ENCODE measurements at regions not wholly inside any gene's neighbourhood (a gene's known extent, or its start where the extent isn't known, plus 50 kb on each side); places are given as distances from the start of the nearest gene placed in this dataset.

DNA sequence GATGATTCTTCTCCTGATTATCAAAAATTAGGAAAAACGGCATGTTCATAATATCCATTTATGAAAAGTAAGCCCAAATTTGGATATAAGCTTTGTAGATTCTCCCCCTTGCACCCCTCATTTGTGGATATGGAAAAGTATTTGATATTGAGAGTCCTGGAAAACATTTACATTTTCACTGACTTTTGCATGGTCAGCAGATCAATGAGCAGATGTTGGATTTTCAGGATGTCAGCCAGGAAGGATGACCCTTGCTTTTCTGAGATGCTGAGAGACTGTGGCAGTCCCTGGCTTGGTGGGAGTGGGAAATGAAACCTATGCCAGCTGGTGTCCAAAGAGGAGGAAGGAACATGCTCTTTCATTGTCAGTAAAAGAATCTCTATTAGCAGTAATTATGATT, 410.8 kb downstream of the DMAC1 start:
- no peaks in the 10 kb centered on the region for H3K9me3 Mint-ChIP-seq
- H3K4me3 Mint-ChIP-seq = no peak overlapping the region
- no peak overlapping the region for H3K27ac Mint-ChIP-seq
- H3K4me1 Mint-ChIP-seq = no peaks in the 10 kb centered on the region
- peaks cover 17% of the 10 kb centered on the region for H3K27me3 Mint-ChIP-seq
- no peaks in the 10 kb centered on the region for H3K36me3 Mint-ChIP-seq
- no peak for DNase-seq

GRCh38 chr9:7387840-7388239, 411.7 kb downstream of the DMAC1 start:
- Mint-ChIP-seq H3K36me3 (no peaks in the 10 kb centered on the region), H3K4me1 (no peaks in the 10 kb centered on the region), H3K9me3 (no peaks in the 10 kb centered on the region), H3K27ac (no peak overlapping the region), H3K27me3 (peaks cover 14% of the 10 kb centered on the region), H3K4me3 (no peak overlapping the region)
- no peak for DNase-seq

DNA sequence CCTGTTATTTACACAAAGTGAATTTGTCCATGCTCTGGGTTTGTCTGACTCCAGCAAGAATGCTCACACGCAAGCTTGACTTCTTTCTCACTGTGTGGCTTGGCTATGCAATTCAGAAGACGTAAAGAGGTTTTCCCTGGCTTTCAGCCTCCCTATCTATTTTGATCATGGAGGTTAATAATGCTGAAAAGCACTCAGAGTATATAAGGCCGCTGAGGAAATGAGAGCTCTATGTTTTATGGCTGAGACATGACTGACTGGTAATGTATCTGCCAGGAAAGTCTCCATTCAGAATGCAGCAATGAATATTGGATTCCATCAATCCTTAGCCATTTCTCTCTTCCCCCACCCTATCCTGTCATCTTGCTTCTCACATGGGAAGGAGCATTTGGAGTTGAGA, 417.3 kb downstream of the DMAC1 start:
- DNase-seq = no peak
- Mint-ChIP-seq H3K27ac (no peak overlapping the region), H3K4me1 (no peaks in the 10 kb centered on the region), H3K4me3 (no peak overlapping the region), H3K36me3 (no peaks in the 10 kb centered on the region), H3K9me3 (no peaks in the 10 kb centered on the region), H3K27me3 (peaks cover 28% of the 10 kb centered on the region)

DNA sequence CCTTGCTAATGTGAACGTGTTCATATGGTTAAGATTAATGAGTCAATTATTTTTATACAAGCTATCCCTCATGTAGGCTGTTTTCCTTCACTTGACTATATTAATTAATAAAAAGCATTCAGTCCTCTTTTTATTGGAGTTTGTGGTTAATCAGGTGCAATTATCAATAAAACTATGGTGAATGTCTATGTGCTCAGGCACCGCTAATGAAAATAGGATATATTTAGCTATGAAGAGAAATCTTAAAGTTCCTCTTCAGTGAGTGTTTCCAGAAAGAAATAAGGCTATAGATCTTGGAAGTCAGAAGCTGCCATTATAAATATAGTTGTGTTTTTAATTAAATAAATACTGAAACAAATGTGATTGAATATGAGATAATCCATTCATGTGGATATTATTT, 422.1 kb downstream of the DMAC1 start:
- Mint-ChIP-seq H3K4me3 (no peak overlapping the region), H3K27me3 (peaks cover 18% of the 10 kb centered on the region), H3K4me1 (no peaks in the 10 kb centered on the region), H3K36me3 (no peaks in the 10 kb centered on the region), H3K9me3 (no peaks in the 10 kb centered on the region), H3K27ac (no peak overlapping the region)
- no peak for DNase-seq

GRCh38 chr9:7376833-7377232, 422.7 kb downstream of the DMAC1 start:
- Mint-ChIP-seq H3K9me3 (no peaks in the 10 kb centered on the region), H3K4me3 (no peak overlapping the region), H3K27me3 (peaks cover 16% of the 10 kb centered on the region), H3K36me3 (no peaks in the 10 kb centered on the region), H3K27ac (no peak overlapping the region), H3K4me1 (no peaks in the 10 kb centered on the region)
- DNase-seq = no peak

GRCh38 chr9:7376213-7376612, 423.4 kb downstream of the DMAC1 start:
- DNase-seq = no peak
- no peaks in the 10 kb centered on the region for H3K9me3 Mint-ChIP-seq
- no peaks in the 10 kb centered on the region for H3K36me3 Mint-ChIP-seq
- no peak overlapping the region for H3K27ac Mint-ChIP-seq
- H3K4me3 Mint-ChIP-seq = no peak overlapping the region
- H3K27me3 Mint-ChIP-seq = peaks cover 12% of the 10 kb centered on the region
- no peaks in the 10 kb centered on the region for H3K4me1 Mint-ChIP-seq

DNA sequence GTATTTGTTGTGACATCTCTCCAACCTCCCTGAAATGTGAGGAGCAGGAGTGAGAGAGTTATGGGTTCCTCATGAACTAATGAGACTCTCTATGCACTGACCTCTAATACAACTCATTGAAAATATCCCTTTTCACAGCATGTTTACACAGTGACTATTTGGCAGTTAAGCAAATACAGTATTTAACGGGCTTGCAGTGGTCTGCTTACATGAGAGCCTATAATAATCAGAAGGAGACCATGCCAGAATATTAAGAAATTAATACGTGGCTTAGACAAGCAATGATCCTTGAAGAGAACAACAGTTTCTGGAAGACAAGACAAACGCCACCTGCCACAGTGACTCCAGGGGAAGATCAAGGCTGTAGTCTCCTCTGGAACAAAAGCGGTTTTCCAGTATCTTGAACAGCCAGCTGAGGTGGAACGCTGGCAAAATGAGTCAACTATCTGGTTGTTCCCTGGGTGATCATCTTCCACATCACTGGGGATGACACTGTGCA, 424.5 kb downstream of the DMAC1 start:
- no peak overlapping the region for H3K4me3 Mint-ChIP-seq
- H3K27me3 Mint-ChIP-seq = peaks cover 12% of the 10 kb centered on the region
- H3K27ac Mint-ChIP-seq = no peak overlapping the region
- H3K4me1 Mint-ChIP-seq = no peaks in the 10 kb centered on the region
- no peaks in the 10 kb centered on the region for H3K9me3 Mint-ChIP-seq
- DNase-seq = no peak
- no peaks in the 10 kb centered on the region for H3K36me3 Mint-ChIP-seq

- no peaks in the 10 kb centered on the region for H3K9me3 Mint-ChIP-seq
- no peak for DNase-seq
- no peaks in the 10 kb centered on the region for H3K4me1 Mint-ChIP-seq
- H3K27me3 Mint-ChIP-seq = peaks cover 4% of the 10 kb centered on the region
- no peak overlapping the region for H3K4me3 Mint-ChIP-seq
- H3K27ac Mint-ChIP-seq = no peak overlapping the region
- no peaks in the 10 kb centered on the region for H3K36me3 Mint-ChIP-seq
Observed at GRCh38 chr9:7370988-7371387, 428.6 kb downstream of the DMAC1 start.

DNA sequence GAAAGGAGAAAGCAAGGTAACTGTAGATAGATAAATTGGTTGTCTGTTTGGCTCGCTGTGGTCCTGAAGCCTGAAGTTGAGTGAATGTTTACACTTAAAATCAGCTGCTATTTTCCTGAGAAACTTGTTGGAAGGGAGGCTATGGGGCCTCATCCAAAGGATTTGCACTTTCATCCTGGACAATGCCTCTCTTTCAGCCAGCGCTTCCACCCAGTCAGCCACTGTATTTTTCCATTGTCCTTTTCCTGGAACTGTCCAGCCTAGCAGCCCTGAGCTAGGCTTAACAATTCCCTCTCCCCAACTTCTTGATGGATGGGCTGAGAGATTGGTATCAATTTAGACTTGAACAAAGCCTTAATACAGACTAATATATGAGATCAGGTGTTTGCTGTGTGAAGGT, 429.2 kb downstream of the DMAC1 start:
- H3K27me3 Mint-ChIP-seq = peaks cover 4% of the 10 kb centered on the region
- H3K27ac Mint-ChIP-seq = no peak overlapping the region
- H3K4me1 Mint-ChIP-seq = no peaks in the 10 kb centered on the region
- no peaks in the 10 kb centered on the region for H3K36me3 Mint-ChIP-seq
- DNase-seq = no peak
- no peak overlapping the region for H3K4me3 Mint-ChIP-seq
- H3K9me3 Mint-ChIP-seq = no peaks in the 10 kb centered on the region

GRCh38 chr9:7369384-7369821, 430.2 kb downstream of the DMAC1 start:
- H3K4me3 Mint-ChIP-seq = no peak overlapping the region
- no peak overlapping the region for H3K27ac Mint-ChIP-seq
- H3K27me3 Mint-ChIP-seq = peaks cover 4% of the 10 kb centered on the region
- H3K4me1 Mint-ChIP-seq = no peaks in the 10 kb centered on the region
- no peaks in the 10 kb centered on the region for H3K36me3 Mint-ChIP-seq
- no peak for DNase-seq
- H3K9me3 Mint-ChIP-seq = no peaks in the 10 kb centered on the region

- H3K4me3 Mint-ChIP-seq = no peak overlapping the region
- H3K27me3 Mint-ChIP-seq = peaks cover 4% of the 10 kb centered on the region
- no peaks in the 10 kb centered on the region for H3K4me1 Mint-ChIP-seq
- H3K36me3 Mint-ChIP-seq = no peaks in the 10 kb centered on the region
- H3K9me3 Mint-ChIP-seq = no peaks in the 10 kb centered on the region
- DNase-seq = no peak
- no peak overlapping the region for H3K27ac Mint-ChIP-seq
Observed at GRCh38 chr9:7368410-7369292, 430.9 kb downstream of the DMAC1 start.

DNA sequence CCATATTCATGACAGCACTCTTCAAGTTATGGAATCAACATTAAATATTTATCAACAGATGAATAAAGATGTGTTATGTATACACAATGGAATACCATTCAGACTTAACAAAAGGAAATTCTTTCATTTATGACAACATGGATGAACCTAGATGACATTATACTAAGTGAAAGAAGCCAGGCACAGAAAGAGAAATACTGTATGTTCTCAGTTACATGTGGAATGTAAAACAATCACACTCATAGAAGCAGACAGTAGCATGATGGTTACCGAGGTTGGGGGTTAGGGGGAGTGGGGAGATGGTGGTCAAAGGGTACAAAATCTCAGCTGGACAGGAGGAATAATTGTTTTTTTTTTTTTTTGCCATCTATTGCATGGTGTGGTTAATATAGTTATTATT, 431.9 kb downstream of the DMAC1 start:
- Mint-ChIP-seq H3K4me1 (no peaks in the 10 kb centered on the region), H3K9me3 (no peaks in the 10 kb centered on the region), H3K27me3 (peaks cover 4% of the 10 kb centered on the region), H3K4me3 (no peak overlapping the region), H3K27ac (no peak overlapping the region), H3K36me3 (no peaks in the 10 kb centered on the region)
- DNase-seq = no peak

DNA sequence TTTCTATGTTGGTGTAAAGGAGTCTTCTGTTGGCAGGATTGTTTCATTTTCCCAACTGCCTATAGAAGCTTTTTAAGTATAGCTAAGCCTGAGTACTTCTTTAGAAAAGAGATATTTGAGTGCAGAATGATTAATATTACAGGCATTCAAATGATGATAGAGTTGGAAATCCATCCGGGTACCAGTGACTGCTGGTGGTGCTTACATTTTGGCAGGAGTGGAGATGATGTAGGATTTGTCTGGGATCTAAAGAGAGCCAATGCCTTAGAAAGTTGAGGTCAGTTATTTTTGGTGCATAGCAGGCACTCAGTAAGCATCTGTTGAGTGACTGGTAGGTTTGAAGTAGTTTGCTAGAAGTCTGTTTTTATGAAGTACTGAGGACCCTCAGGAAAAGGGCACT, 433.5 kb downstream of the DMAC1 start:
- Mint-ChIP-seq H3K27me3 (peaks cover 4% of the 10 kb centered on the region), H3K36me3 (no peaks in the 10 kb centered on the region), H3K4me1 (no peaks in the 10 kb centered on the region), H3K4me3 (no peak overlapping the region), H3K9me3 (no peaks in the 10 kb centered on the region), H3K27ac (no peak overlapping the region)
- no peak for DNase-seq

GRCh38 chr9:7363777-7364477, 435.7 kb downstream of the DMAC1 start:
- Mint-ChIP-seq H3K27me3 (peaks cover 4% of the 10 kb centered on the region), H3K4me3 (no peak overlapping the region), H3K27ac (no peak overlapping the region), H3K4me1 (no peaks in the 10 kb centered on the region), H3K9me3 (no peaks in the 10 kb centered on the region), H3K36me3 (no peaks in the 10 kb centered on the region)
- DNase-seq = no peak

GRCh38 chr9:7360513-7360912, 439.1 kb downstream of the DMAC1 start:
- H3K9me3 Mint-ChIP-seq = no peaks in the 10 kb centered on the region
- H3K4me3 Mint-ChIP-seq = no peak overlapping the region
- no peaks in the 10 kb centered on the region for H3K36me3 Mint-ChIP-seq
- H3K4me1 Mint-ChIP-seq = no peaks in the 10 kb centered on the region
- peaks cover 23% of the 10 kb centered on the region for H3K27me3 Mint-ChIP-seq
- no peak overlapping the region for H3K27ac Mint-ChIP-seq
- no peak for DNase-seq

GRCh38 chr9:7358876-7359275, 440.7 kb downstream of the DMAC1 start:
- H3K27ac Mint-ChIP-seq = no peak overlapping the region
- H3K4me3 Mint-ChIP-seq = no peak overlapping the region
- H3K36me3 Mint-ChIP-seq = no peaks in the 10 kb centered on the region
- H3K4me1 Mint-ChIP-seq = no peaks in the 10 kb centered on the region
- no peaks in the 10 kb centered on the region for H3K9me3 Mint-ChIP-seq
- H3K27me3 Mint-ChIP-seq = peaks cover 35% of the 10 kb centered on the region
- no peak for DNase-seq

All from activated naive CD8-positive, alpha-beta T cell treated with anti-CD3 and anti-CD28 coated beads for 36 hours (primary cell).